OCI-LY1 (cell line): ENCODE measurements at regions not wholly inside any gene's neighbourhood (a gene's known extent, or its start where the extent isn't known, plus 50 kb on each side); places are given as distances from the start of the nearest gene placed in this dataset.
"Not testable (repeated sequence)": the region's sequence is repeated elsewhere in the genome, so short reads cannot be mapped to it uniquely, and the experiment has no call there.

Experiments used
- H2AFZ ChIP-seq: fragments of 200-600 bp; sonication (generic), shearing (Covaris generic); 2 replicates; pipeline ENCODE4 v1.6.0; 2014; ENCODE audit warnings: antibody characterized with exemption, mild to moderate bottlenecking, low read length
- H3F3A ChIP-seq: fragments of 200-600 bp; sonication (generic), shearing (Covaris generic); 2 replicates; pipeline ENCODE4 v1.6.0; 2014; ENCODE audit warnings: mild to moderate bottlenecking, antibody characterized with exemption, low read length, moderate library complexity; ENCODE audit not compliant: insufficient read depth
- H3K27ac ChIP-seq: fragments of 200-600 bp; sonication (generic); 2 replicates; pipeline ENCODE4 v1.5.1; 2014; ENCODE audit warnings: low read length, mixed run types, mild to moderate bottlenecking, low read depth; ENCODE audit not compliant: poor library complexity, severe bottlenecking
- H3K27me3 ChIP-seq: fragments of 200-600 bp; sonication (generic); 2 replicates; pipeline ENCODE4 v1.6.0; 2014; ENCODE audit warnings: antibody characterized with exemption, mild to moderate bottlenecking, low read length, moderate library complexity; ENCODE audit not compliant: insufficient read depth
- H3K36me3 ChIP-seq: fragments of 200-600 bp; sonication (generic); 2 replicates; pipeline ENCODE4 v1.6.1; 2014; ENCODE audit warnings: mild to moderate bottlenecking, antibody characterized with exemption, low read length, moderate library complexity, mixed read lengths; ENCODE audit not compliant: insufficient read depth
- H3K4me1 ChIP-seq: fragments of 200-600 bp; sonication (generic); 2 replicates; pipeline ENCODE4 v1.5.1; 2014; ENCODE audit warnings: mild to moderate bottlenecking, low read length, moderate library complexity; ENCODE audit not compliant: insufficient read depth, severe bottlenecking
- H3K4me2 ChIP-seq: fragments of 200-600 bp; sonication (generic), shearing (Covaris generic); 2 replicates; pipeline ENCODE4 v1.6.1; 2014; ENCODE audit warnings: low read length
- H3K4me3 ChIP-seq: fragments of 200-600 bp; sonication (generic); 2 replicates; pipeline ENCODE4 v1.5.1; 2014; ENCODE audit warnings: low read length, low read depth, mild to moderate bottlenecking, mixed read lengths; ENCODE audit not compliant: poor library complexity, severe bottlenecking
- H3K79me2 ChIP-seq: fragments of 200-600 bp; shearing (Covaris generic); 2 replicates; pipeline ENCODE4 v1.6.1; 2016; ENCODE audit warnings: mixed run types, low read length, mixed read lengths; ENCODE audit not compliant: insufficient read depth
- H3K9ac ChIP-seq: fragments of 200-600 bp; sonication (generic), shearing (Covaris generic); 2 replicates; pipeline ENCODE4 v1.6.1; 2014; ENCODE audit warnings: mild to moderate bottlenecking, low read length, mixed read lengths
- H3K9me2 ChIP-seq: fragments of 200-600 bp; sonication (generic), shearing (Covaris generic); 2 replicates; pipeline ENCODE4 v1.6.1; 2014; ENCODE audit warnings: low read depth, mild to moderate bottlenecking, low read length, mixed read lengths
- H3K9me3 ChIP-seq: fragments of 200-600 bp; shearing (Covaris generic); 2 replicates; pipeline ENCODE4 v1.6.1; 2014; ENCODE audit warnings: low read length, mixed read lengths
- H4K20me1 ChIP-seq: fragments of 200-600 bp; sonication (generic), shearing (Covaris generic); 2 replicates; pipeline ENCODE4 v1.6.0; 2016; ENCODE audit warnings: mild to moderate bottlenecking, low read length; ENCODE audit not compliant: insufficient read depth
- CTCF ChIP-seq: fragments of 200-600 bp; sonication (generic), shearing (Covaris generic); IDR thresholded peaks from 2 replicates; pipeline ENCODE4 v1.5.1; 2017; ENCODE audit warnings: mild to moderate bottlenecking, antibody characterized with exemption, low read length, moderate library complexity, mixed read lengths
- EZH2 ChIP-seq: fragments of 200-600 bp; sonication (generic), shearing (Covaris generic); IDR thresholded peaks from 2 replicates; pipeline ENCODE4 v1.8.0; 2017; ENCODE audit warnings: borderline replicate concordance, mixed run types, mild to moderate bottlenecking, antibody characterized with exemption, low read length, moderate library complexity, mixed read lengths

GRCh38 chr9:12318732-12319685 is 374.2 kb upstream of the TYRP1 start:
- no peak overlapping the region for H3K27ac ChIP-seq
- no peak overlapping the region for H3K9ac ChIP-seq
- H3K4me2 ChIP-seq, result no peak overlapping the region
- TF ChIP-seq EZH2 (no peak), CTCF (no peak)
- no peaks in the 10 kb centered on the region for H3K27me3 ChIP-seq
- H3K36me3 ChIP-seq, result no peaks in the 10 kb centered on the region
- H3K4me1 ChIP-seq, result no peaks in the 10 kb centered on the region
- no peaks in the 10 kb centered on the region; the same call in 1 of the 2 replicates for H4K20me1 ChIP-seq
- H3K9me3 ChIP-seq, result no peaks in the 10 kb centered on the region
- H3F3A ChIP-seq, result no peaks in the 10 kb centered on the region
- no peak overlapping the region for H3K4me3 ChIP-seq
- H3K79me2 ChIP-seq, result no peaks in the 10 kb centered on the region
- no peaks in the 10 kb centered on the region for H3K9me2 ChIP-seq
- no peak overlapping the region for H2AFZ ChIP-seq

- Histone ChIP-seq H4K20me1 (no peaks in the 10 kb centered on the region), H3K9me2 (no peaks in the 10 kb centered on the region), H3K4me1 (no peaks in the 10 kb centered on the region), H3K9ac (no peak overlapping the region), H3K4me2 (no peak overlapping the region), H3K27me3 (no peaks in the 10 kb centered on the region), H3K36me3 (no peaks in the 10 kb centered on the region), H3K79me2 (no peaks in the 10 kb centered on the region), H3K4me3 (no peak overlapping the region), H2AFZ (no peak overlapping the region), H3K9me3 (no peaks in the 10 kb centered on the region), H3F3A (no peaks in the 10 kb centered on the region), H3K27ac (no peak overlapping the region)
- TF ChIP-seq CTCF (no peak), EZH2 (no peak)
Measured at GRCh38 chr9:12329623-12329985, 363.6 kb upstream of the TYRP1 start.

GRCh38 chr9:12333966-12334365 is 359.2 kb upstream of the TYRP1 start:
- not testable (repeated sequence) for H3K9me2 ChIP-seq, H3K4me2 ChIP-seq, H3K4me1 ChIP-seq, H3K4me3 ChIP-seq, H3K27me3 ChIP-seq, H3K27ac ChIP-seq, H4K20me1 ChIP-seq, H2AFZ ChIP-seq, H3K9me3 ChIP-seq, H3K9ac ChIP-seq, H3K79me2 ChIP-seq, H3F3A ChIP-seq, H3K36me3 ChIP-seq

- TF ChIP-seq EZH2, result no peak
- TF ChIP-seq CTCF, result no peak
- Histone ChIP-seq H3K27ac (no peak overlapping the region), H3F3A (no peaks in the 10 kb centered on the region), H3K9ac (no peak overlapping the region), H3K4me2 (no peak overlapping the region), H3K27me3 (no peaks in the 10 kb centered on the region), H3K4me1 (no peaks in the 10 kb centered on the region), H3K36me3 (no peaks in the 10 kb centered on the region), H3K79me2 (no peaks in the 10 kb centered on the region), H3K9me2 (no peaks in the 10 kb centered on the region), H2AFZ (no peak overlapping the region), H4K20me1 (no peaks in the 10 kb centered on the region), H3K4me3 (no peak overlapping the region), H3K9me3 (no peaks in the 10 kb centered on the region)
Measured at GRCh38 chr9:12350775-12351174, 342.4 kb upstream of the TYRP1 start.
